Panc1 (cell line): ENCODE measurements at regions not wholly inside any gene's neighbourhood (a gene's known extent, or its start where the extent isn't known, plus 50 kb on each side); places are given as distances from the start of the nearest gene placed in this dataset.

Source experiments
- ATAC-seq: fragments of 200-7000 bp; cut with Tn5 transposase; 2 replicates; pipeline ENCODE4 v1.9.1; 2020; ENCODE audit warnings: mild to moderate bottlenecking, moderate library complexity
- BruUV-seq: library from RNA; stranded (reverse); fragments of 400-500 nt; replicated peaks from 2 replicates; lab custom pipeline; 2021; lab: Mats Ljungman, UMichigan
- CTCF ChIA-PET: fragments of 300-600 bp; sonication (Branson Sonifier 250); formaldehyde crosslinking; loops from one replicate; lab custom pipeline; 2022; ENCODE audit warnings: antibody characterized with exemption; lab: Charles Lee
- POLR2A ChIA-PET: fragments of 300-600 bp; sonication (Branson Sonifier 250); formaldehyde crosslinking; loops from one replicate; lab custom pipeline; 2022; ENCODE audit warnings: antibody characterized with exemption; lab: Charles Lee
- DNase-seq: peaks from one replicate; pipeline ENCODE4 v3.0.0-alpha.2; 2010; ENCODE audit warnings: low read depth, low spot score
- H3K27ac ChIP-seq: 2 replicates; pipeline ENCODE4 v1.5.1; 2011; ENCODE audit warnings: mild to moderate bottlenecking, low read length, inconsistent platforms
- H3K27me3 ChIP-seq: fragments of 200-500 bp; sonication (Bioruptor generic); 2 replicates; pipeline ENCODE4 v1.6.0; 2014; ENCODE audit warnings: low read length, inconsistent platforms; ENCODE audit not compliant: control insufficient read depth, insufficient read depth
- H3K36me3 ChIP-seq: fragments of 200-500 bp; sonication (Bioruptor generic); 2 replicates; pipeline ENCODE4 v1.5.1; 2014; ENCODE audit warnings: inconsistent platforms, mild to moderate bottlenecking, low read length, moderate library complexity; ENCODE audit not compliant: control insufficient read depth, insufficient read depth
- H3K4me1 ChIP-seq: 2 replicates; pipeline ENCODE4 v1.5.1; 2011; ENCODE audit warnings: inconsistent platforms, mild to moderate bottlenecking, low read length, moderate library complexity; ENCODE audit not compliant: control insufficient read depth, insufficient read depth
- H3K4me3 ChIP-seq, 2 experiments: 2 replicates each; pipeline ENCODE4 v1.5.1; 2011 to 2012; ENCODE audit warnings: low read depth in 2 of 2, low read length in 2 of 2, mild to moderate bottlenecking in 2 of 2, inconsistent platforms in 1 of 2, moderate library complexity in 1 of 2
- H3K9me3 ChIP-seq: fragments of 200-500 bp; sonication (Bioruptor generic); 2 replicates; pipeline ENCODE4 v1.5.1; 2014; ENCODE audit warnings: low read depth, mild to moderate bottlenecking, inconsistent platforms, low read length, moderate library complexity; ENCODE audit not compliant: control insufficient read depth, insufficient read depth
- POLR2AphosphoS5 ChIP-seq: IDR thresholded peaks from 2 replicates; pipeline ENCODE4 v1.6.1; 2012; ENCODE audit warnings: mild to moderate bottlenecking, low read depth, low read length, moderate library complexity
- SIN3A ChIP-seq: IDR thresholded peaks from 2 replicates; pipeline ENCODE4 v1.6.1; 2012; ENCODE audit warnings: low read depth, mild to moderate bottlenecking, low read length, moderate library complexity, borderline replicate concordance; ENCODE audit not compliant: insufficient read depth
- TCF7L2 ChIP-seq: IDR thresholded peaks from 2 replicates; pipeline ENCODE4 v1.6.1; 2011; ENCODE audit warnings: mild to moderate bottlenecking, low read depth, low read length, inconsistent platforms
- in situ Hi-C: cut with HindIII; loops from 2 replicates; pipeline ENCODE4 v1.10.0; 2016; ENCODE audit warnings: low sequenced_read_pairs, low pct_unique_long_range_greater_than_20kb
- intact Hi-C: fragments of 100-400 bp; cut with micrococcal nuclease; formaldehyde crosslinking; loops from one replicate; pipeline ENCODE4 v1.10.0; 2022; ENCODE audit not compliant: unreplicated experiment
- TF ChIP-seq, protein P1 (sequence below), 2 experiments: IDR thresholded peaks; 2 replicates each; pipeline ENCODE4 v1.6.1; 2011 to 2012; ENCODE audit warnings: low read depth in 2 of 2, control low read depth in 1 of 2, low read length in 1 of 2, mild to moderate bottlenecking in 1 of 2, moderate library complexity in 1 of 2; ENCODE audit not compliant: insufficient read depth in 1 of 2
- TF ChIP-seq, protein P2 (sequence below): fragments of 450-650 bp; IDR thresholded peaks from 2 replicates; pipeline ENCODE4 v1.5.1; 2017; ENCODE audit warnings: mild to moderate bottlenecking

DNA sequence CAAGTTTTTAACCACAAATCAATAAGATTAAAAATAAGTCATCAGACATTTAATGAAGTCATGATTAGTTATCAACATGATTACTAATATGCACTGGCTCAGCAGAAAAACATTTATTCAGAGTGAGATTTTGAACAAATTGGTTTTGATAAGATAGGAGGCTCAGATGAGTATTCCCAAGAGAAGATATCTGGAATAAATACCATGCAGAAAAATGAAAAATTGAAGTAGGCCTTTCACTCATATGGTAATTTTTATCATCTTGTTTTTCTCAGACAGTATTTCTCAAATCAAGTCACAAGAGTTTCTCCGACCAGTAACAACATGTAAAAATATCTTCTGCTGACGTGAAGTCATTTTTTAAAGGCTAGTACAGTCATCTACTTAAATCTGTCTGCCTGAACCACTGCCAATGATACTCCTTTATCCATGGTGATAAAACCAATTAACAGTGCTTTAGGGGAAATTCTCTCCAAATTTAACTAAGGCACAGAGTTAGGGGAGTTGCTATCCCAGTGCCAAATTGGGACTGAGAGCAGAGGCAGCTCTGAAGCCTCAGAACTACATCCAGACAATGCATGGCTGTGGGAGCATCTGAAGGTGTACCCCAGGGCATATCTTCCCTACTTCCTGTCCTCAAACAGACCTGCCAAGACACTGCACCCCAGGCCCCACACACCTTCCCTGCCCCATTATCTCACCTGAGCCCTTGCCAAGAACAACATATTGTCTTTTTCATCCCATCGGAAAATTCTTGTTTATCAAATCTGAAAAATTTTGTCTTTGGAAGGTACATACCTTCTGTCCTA, 105.5 kb upstream of the TSLP start:
- Histone ChIP-seq H3K9me3 (no peaks in the 10 kb centered on the region), H3K4me3 (no peak overlapping the region), H3K27me3 (no peaks in the 10 kb centered on the region), H3K27ac (no peak overlapping the region), H3K4me1 (no peaks in the 10 kb centered on the region), H3K36me3 (no peaks in the 10 kb centered on the region)
- ChIA-PET CTCF (no interaction called here), POLR2A (no interaction called here)
- in situ Hi-C loops = no loop called here
- no peak for ATAC-seq
- TF ChIP-seq POLR2AphosphoS5 = no peak
- TF ChIP-seq, protein P1, sequence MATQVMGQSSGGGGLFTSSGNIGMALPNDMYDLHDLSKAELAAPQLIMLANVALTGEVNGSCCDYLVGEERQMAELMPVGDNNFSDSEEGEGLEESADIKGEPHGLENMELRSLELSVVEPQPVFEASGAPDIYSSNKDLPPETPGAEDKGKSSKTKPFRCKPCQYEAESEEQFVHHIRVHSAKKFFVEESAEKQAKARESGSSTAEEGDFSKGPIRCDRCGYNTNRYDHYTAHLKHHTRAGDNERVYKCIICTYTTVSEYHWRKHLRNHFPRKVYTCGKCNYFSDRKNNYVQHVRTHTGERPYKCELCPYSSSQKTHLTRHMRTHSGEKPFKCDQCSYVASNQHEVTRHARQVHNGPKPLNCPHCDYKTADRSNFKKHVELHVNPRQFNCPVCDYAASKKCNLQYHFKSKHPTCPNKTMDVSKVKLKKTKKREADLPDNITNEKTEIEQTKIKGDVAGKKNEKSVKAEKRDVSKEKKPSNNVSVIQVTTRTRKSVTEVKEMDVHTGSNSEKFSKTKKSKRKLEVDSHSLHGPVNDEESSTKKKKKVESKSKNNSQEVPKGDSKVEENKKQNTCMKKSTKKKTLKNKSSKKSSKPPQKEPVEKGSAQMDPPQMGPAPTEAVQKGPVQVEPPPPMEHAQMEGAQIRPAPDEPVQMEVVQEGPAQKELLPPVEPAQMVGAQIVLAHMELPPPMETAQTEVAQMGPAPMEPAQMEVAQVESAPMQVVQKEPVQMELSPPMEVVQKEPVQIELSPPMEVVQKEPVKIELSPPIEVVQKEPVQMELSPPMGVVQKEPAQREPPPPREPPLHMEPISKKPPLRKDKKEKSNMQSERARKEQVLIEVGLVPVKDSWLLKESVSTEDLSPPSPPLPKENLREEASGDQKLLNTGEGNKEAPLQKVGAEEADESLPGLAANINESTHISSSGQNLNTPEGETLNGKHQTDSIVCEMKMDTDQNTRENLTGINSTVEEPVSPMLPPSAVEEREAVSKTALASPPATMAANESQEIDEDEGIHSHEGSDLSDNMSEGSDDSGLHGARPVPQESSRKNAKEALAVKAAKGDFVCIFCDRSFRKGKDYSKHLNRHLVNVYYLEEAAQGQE (IDR thresholded peaks at IDR 0.05; ENCODE audit: insufficient read depth in 1 of 2, low read depth in 2 of 2, low read length in 1 of 2) = no peak
- TF ChIP-seq, protein P2, sequence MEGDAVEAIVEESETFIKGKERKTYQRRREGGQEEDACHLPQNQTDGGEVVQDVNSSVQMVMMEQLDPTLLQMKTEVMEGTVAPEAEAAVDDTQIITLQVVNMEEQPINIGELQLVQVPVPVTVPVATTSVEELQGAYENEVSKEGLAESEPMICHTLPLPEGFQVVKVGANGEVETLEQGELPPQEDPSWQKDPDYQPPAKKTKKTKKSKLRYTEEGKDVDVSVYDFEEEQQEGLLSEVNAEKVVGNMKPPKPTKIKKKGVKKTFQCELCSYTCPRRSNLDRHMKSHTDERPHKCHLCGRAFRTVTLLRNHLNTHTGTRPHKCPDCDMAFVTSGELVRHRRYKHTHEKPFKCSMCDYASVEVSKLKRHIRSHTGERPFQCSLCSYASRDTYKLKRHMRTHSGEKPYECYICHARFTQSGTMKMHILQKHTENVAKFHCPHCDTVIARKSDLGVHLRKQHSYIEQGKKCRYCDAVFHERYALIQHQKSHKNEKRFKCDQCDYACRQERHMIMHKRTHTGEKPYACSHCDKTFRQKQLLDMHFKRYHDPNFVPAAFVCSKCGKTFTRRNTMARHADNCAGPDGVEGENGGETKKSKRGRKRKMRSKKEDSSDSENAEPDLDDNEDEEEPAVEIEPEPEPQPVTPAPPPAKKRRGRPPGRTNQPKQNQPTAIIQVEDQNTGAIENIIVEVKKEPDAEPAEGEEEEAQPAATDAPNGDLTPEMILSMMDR = no peak
- no peak for TF ChIP-seq SIN3A
- TF ChIP-seq TCF7L2 = no peak
- intact Hi-C loops = no loop called here
- DNase-seq = no peak
- no TSS peak for BruUV-seq

DNA sequence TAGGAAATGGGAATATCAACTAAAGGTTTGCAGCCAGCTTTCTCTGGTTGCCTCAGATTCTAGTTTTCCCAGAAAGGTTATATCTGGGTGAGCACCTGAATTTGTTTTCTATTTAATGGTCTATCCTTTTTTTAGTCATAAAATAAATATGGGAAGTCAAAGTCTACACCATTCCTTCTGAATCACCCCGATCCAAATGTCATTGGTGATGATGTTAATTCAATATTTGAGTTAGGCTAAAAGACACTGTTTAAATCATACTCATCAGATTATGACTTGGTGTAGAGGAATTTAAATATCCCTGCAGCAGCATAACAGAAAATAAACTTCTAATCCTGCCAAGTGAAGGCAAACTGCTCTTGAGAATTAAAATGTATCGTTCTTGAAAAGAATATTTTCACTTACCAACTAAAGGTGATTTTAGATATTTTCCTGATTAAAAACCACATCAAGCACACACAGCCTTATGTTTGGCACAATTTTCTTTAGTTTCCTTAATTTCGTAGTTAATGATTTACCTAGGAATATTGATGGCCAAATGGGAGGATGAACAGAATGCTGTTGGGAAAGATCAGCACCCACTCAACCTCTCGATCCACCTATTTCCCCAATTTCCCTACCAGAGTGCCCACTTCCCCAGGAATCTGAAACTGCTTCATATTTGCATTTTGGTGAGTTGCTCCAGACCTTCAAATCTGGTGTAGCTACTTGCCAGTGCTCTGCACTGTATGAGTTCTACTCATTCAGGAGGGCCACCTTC, 103.1 kb upstream of the TSLP start:
- no peak overlapping the region for H3K27ac ChIP-seq
- DNase-seq (peak; percentile 57), ATAC-seq (no peak)
- no peaks in the 10 kb centered on the region for H3K36me3 ChIP-seq
- TF ChIP-seq, protein P1 (IDR thresholded peaks at IDR 0.05; ENCODE audit: insufficient read depth in 1 of 2, low read depth in 2 of 2, low read length in 1 of 2) = no peak
- TF ChIP-seq TCF7L2 = no peak
- no peak for TF ChIP-seq POLR2AphosphoS5
- TF ChIP-seq, protein P2 = no peak
- no peak for TF ChIP-seq SIN3A
- ChIA-PET POLR2A (no interaction called here), CTCF (no interaction called here)
- in situ Hi-C loops = no loop called here
- no peak overlapping the region for H3K4me3 ChIP-seq
- intact Hi-C loops = no loop called here
- no peaks in the 10 kb centered on the region for H3K27me3 ChIP-seq
- H3K4me1 ChIP-seq = no peaks in the 10 kb centered on the region
- no TSS peak for BruUV-seq
- no peaks in the 10 kb centered on the region for H3K9me3 ChIP-seq
